Hepatocyte (in vitro differentiated cells): ENCODE measurements at regions not wholly inside any gene's neighbourhood (a gene's known extent, or its start where the extent isn't known, plus 50 kb on each side); places are given as distances from the start of the nearest gene placed in this dataset.

ENCODE experiments used
- DNase-seq: peaks from one replicate; pipeline ENCODE4 v3.0.0-alpha.2; 2016; ENCODE audit warnings: low spot score
- H2AFZ ChIP-seq: fragments of 200-600 bp; sonication (generic); 2 replicates; pipeline ENCODE4 v1.6.0; 2016; ENCODE audit warnings: antibody characterized with exemption, mild to moderate bottlenecking
- H3K27ac ChIP-seq: fragments of 200-600 bp; sonication (generic); 2 replicates; pipeline ENCODE4 v1.5.1; 2016; ENCODE audit warnings: mild to moderate bottlenecking
- H3K27me3 ChIP-seq: fragments of 200-600 bp; sonication (generic); 2 replicates; pipeline ENCODE4 v1.6.1; 2016
- H3K36me3 ChIP-seq: fragments of 200-600 bp; sonication (generic); replicated peaks from 2 replicates; pipeline ENCODE4 v1.5.1; 2016; ENCODE audit warnings: low read depth; ENCODE audit not compliant: insufficient read depth
- H3K4me1 ChIP-seq: fragments of 200-600 bp; sonication (generic); 2 replicates; pipeline ENCODE4 v1.5.1; 2016; ENCODE audit warnings: mild to moderate bottlenecking, moderate library complexity; ENCODE audit not compliant: insufficient read depth
- H3K4me2 ChIP-seq: fragments of 200-600 bp; sonication (generic); 2 replicates; pipeline ENCODE4 v1.6.0; 2016
- H3K4me3 ChIP-seq: fragments of 200-600 bp; sonication (generic); 2 replicates; pipeline ENCODE4 v1.5.1; 2016; ENCODE audit warnings: mild to moderate bottlenecking
- H3K79me2 ChIP-seq: fragments of 200-600 bp; sonication (generic); 2 replicates; pipeline ENCODE4 v1.6.0; 2017; ENCODE audit warnings: mild to moderate bottlenecking
- H3K9me2 ChIP-seq: fragments of 200-600 bp; sonication (generic); replicated peaks from 2 replicates; pipeline ENCODE4 v1.6.0; 2017; ENCODE audit warnings: mild to moderate bottlenecking; ENCODE audit not compliant: insufficient read depth
- H3K9me3 ChIP-seq: fragments of 200-600 bp; sonication (generic); 2 replicates; pipeline ENCODE4 v1.5.1; 2016; ENCODE audit warnings: low read depth, mild to moderate bottlenecking
- H4K20me1 ChIP-seq: fragments of 200-600 bp; sonication (generic); 2 replicates; pipeline ENCODE4 v1.6.0; 2016; ENCODE audit warnings: mild to moderate bottlenecking; ENCODE audit not compliant: insufficient read depth, poor library complexity, severe bottlenecking
- EZH2 ChIP-seq: fragments of 200-600 bp; sonication (generic); IDR thresholded peaks from 2 replicates; pipeline ENCODE4 v1.6.1; 2016; ENCODE audit warnings: antibody characterized with exemption, mild to moderate bottlenecking, borderline replicate concordance
- EZH2phosphoT487 ChIP-seq: fragments of 200-600 bp; sonication (generic); IDR thresholded peaks from one replicate; pipeline ENCODE4 v1.6.1; 2018; ENCODE audit warnings: antibody characterized with exemption, mild to moderate bottlenecking, low read depth, moderate library complexity; ENCODE audit not compliant: unreplicated experiment, severe bottlenecking
- WGBS: methylation state at CpG from one replicate; pipeline ENCODE4 v1.1.6; 2016; ENCODE audit warnings: low lambda C conversion rate; ENCODE audit errors: missing lambda C conversion rate; 5-methylcytosine and 5-hydroxymethylcytosine counted together
- TF ChIP-seq, protein P1 (sequence below): fragments of 200-600 bp; sonication (generic); IDR thresholded peaks from 2 replicates; pipeline ENCODE4 v1.5.1; 2016; ENCODE audit warnings: antibody characterized with exemption, mild to moderate bottlenecking; ENCODE audit not compliant: poor library complexity

DNA sequence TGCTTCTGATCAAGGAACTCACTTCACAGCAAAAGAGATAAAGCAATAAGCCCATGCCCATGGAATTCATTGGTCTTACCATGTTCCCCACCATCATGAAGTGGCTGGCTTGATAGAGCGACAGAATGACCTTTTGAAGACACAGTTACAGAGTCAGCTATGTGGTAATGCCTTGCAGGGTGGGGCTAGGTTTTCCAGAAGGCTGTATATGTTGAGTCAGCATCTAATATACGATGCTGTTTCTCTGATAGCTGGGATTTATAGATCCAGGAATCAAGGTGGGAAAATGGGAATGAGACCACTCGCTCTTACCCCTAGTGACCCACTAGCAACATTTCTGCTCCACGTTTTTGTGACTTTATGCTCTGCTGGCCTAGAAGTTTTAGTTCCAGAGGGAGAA, 220.7 kb upstream of the RSPO3 start:
- H4K20me1 ChIP-seq = no peaks in the 10 kb centered on the region
- H3K27me3 ChIP-seq = no peaks in the 10 kb centered on the region
- H3K9me3 ChIP-seq = no peaks in the 10 kb centered on the region
- H3K27ac ChIP-seq = no peak overlapping the region
- no peak overlapping the region for H3K4me3 ChIP-seq
- no peak for DNase-seq
- H3K79me2 ChIP-seq = no peaks in the 10 kb centered on the region
- no peak overlapping the region for H3K4me2 ChIP-seq
- H2AFZ ChIP-seq = no peak overlapping the region
- no peak for TF ChIP-seq EZH2phosphoT487
- H3K4me1 ChIP-seq = no peaks in the 10 kb centered on the region
- H3K9me2 ChIP-seq = no peaks in the 10 kb centered on the region
- 90% methylated on average over 4 of the region's 4 CpGs for WGBS
- no peaks in the 10 kb centered on the region for H3K36me3 ChIP-seq

DNA sequence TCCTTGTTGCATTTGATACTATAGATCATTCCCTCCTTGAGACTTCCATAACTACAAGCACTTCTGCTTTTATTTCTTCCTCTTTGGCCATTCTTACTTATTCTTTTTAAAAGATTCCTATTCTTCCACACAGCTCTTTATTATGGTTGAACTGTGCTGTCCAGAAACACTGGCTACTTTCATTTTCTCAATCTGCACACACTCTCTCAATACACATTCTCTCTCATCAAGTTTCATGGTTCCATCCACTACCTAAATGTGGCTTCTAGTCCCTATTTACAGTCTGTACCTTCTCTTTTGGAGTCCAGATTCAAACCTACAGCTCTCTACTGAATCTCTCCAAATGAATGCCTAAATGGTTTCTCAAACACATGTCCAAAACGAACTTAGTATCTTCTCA, 214.3 kb upstream of the RSPO3 start:
- no peaks in the 10 kb centered on the region for H3K9me3 ChIP-seq
- no peak for DNase-seq
- H3K4me3 ChIP-seq = no peak overlapping the region
- no peak overlapping the region for H3K27ac ChIP-seq
- no peaks in the 10 kb centered on the region for H3K9me2 ChIP-seq
- peaks cover 10% of the 10 kb centered on the region for H3K4me1 ChIP-seq
- no peaks in the 10 kb centered on the region for H3K79me2 ChIP-seq
- H3K4me2 ChIP-seq = no peak overlapping the region
- no peaks in the 10 kb centered on the region for H3K27me3 ChIP-seq
- no peaks in the 10 kb centered on the region for H3K36me3 ChIP-seq
- H2AFZ ChIP-seq = no peak overlapping the region
- H4K20me1 ChIP-seq = no peaks in the 10 kb centered on the region
- 88% methylated on average over 1 of the region's 1 CpG for WGBS
- TF ChIP-seq EZH2phosphoT487 = no peak
- TF ChIP-seq, protein P1, sequence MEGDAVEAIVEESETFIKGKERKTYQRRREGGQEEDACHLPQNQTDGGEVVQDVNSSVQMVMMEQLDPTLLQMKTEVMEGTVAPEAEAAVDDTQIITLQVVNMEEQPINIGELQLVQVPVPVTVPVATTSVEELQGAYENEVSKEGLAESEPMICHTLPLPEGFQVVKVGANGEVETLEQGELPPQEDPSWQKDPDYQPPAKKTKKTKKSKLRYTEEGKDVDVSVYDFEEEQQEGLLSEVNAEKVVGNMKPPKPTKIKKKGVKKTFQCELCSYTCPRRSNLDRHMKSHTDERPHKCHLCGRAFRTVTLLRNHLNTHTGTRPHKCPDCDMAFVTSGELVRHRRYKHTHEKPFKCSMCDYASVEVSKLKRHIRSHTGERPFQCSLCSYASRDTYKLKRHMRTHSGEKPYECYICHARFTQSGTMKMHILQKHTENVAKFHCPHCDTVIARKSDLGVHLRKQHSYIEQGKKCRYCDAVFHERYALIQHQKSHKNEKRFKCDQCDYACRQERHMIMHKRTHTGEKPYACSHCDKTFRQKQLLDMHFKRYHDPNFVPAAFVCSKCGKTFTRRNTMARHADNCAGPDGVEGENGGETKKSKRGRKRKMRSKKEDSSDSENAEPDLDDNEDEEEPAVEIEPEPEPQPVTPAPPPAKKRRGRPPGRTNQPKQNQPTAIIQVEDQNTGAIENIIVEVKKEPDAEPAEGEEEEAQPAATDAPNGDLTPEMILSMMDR = no peak
- no peak for TF ChIP-seq EZH2

DNA sequence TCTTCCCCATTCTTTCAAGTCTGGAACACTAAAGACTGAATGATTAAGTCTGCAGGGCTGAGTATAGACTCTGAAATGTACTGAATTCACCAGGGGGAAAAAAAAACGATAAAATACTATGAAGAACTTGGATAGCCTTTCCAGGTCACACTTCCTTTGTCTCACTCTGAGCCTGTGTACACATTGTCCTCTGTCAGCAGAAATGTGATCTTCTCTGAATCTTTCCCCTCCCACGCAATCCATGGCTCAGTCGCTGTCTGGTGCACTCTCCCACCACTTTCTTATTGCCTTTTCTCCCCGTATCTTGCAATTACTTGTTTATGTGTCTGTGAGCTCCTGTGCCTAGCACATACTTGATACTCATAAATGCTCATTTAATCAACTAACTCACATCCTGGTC, 212.6 kb upstream of the RSPO3 start:
- no peaks in the 10 kb centered on the region for H3K9me2 ChIP-seq
- H2AFZ ChIP-seq = no peak overlapping the region
- H4K20me1 ChIP-seq = no peaks in the 10 kb centered on the region
- H3K79me2 ChIP-seq = no peaks in the 10 kb centered on the region
- peak; percentile 13 for DNase-seq
- no peaks in the 10 kb centered on the region for H3K9me3 ChIP-seq
- H3K4me3 ChIP-seq = no peak overlapping the region
- TF ChIP-seq EZH2 = no peak
- no peak for TF ChIP-seq EZH2phosphoT487
- TF ChIP-seq, protein P1 = no peak
- H3K36me3 ChIP-seq = no peaks in the 10 kb centered on the region
- 46% methylated on average over 4 of the region's 4 CpGs for WGBS
- H3K4me2 ChIP-seq = no peak overlapping the region
- peaks cover 10% of the 10 kb centered on the region for H3K4me1 ChIP-seq
- no peak overlapping the region for H3K27ac ChIP-seq
- H3K27me3 ChIP-seq = no peaks in the 10 kb centered on the region

DNA sequence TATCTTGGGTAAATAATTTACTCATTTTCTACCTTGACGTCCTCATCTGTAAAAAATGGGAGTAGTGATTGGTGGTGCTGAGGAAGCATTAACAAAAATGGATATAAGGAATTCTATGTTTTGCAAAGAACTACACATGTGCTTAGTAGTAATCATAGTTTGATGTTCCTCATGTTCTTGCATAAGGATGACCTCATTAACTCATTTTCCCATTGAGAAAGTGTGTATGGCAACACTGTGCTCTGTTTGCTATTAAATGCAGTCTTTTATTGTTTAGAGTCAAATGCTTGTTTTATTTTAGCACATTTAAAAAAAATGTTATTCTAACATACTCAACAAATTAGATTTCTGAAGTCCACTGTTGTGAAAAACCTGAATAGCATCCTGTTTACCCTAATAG, 211.2 kb upstream of the RSPO3 start:
- no peak for DNase-seq
- Histone ChIP-seq H3K4me2 (no peak overlapping the region), H4K20me1 (no peaks in the 10 kb centered on the region), H3K4me1 (peaks cover 10% of the 10 kb centered on the region), H3K9me3 (no peaks in the 10 kb centered on the region), H3K9me2 (no peaks in the 10 kb centered on the region), H3K36me3 (no peaks in the 10 kb centered on the region), H3K4me3 (no peak overlapping the region), H3K27ac (no peak overlapping the region), H3K27me3 (no peaks in the 10 kb centered on the region), H3K79me2 (no peaks in the 10 kb centered on the region), H2AFZ (no peak overlapping the region)
- 39% methylated on average over 1 of the region's 1 CpG for WGBS
- TF ChIP-seq EZH2phosphoT487 = no peak
- TF ChIP-seq, protein P1 = no peak
- no peak for TF ChIP-seq EZH2
